ENCODE measurements at regions not wholly inside any gene's neighbourhood (a gene's known extent, or its start where the extent isn't known, plus 50 kb on each side); places are given as distances from the start of the nearest gene placed in this dataset.
"Not testable (repeated sequence)": the region's sequence is repeated elsewhere in the genome, so short reads cannot be mapped to it uniquely, and the experiment has no call there.

- no peak for DNase-seq (ENCODE audit: low spot score)
Measured at GRCh38 chr1:54474310-54475251, 68.4 kb upstream of the SSBP3 start.

DNA sequence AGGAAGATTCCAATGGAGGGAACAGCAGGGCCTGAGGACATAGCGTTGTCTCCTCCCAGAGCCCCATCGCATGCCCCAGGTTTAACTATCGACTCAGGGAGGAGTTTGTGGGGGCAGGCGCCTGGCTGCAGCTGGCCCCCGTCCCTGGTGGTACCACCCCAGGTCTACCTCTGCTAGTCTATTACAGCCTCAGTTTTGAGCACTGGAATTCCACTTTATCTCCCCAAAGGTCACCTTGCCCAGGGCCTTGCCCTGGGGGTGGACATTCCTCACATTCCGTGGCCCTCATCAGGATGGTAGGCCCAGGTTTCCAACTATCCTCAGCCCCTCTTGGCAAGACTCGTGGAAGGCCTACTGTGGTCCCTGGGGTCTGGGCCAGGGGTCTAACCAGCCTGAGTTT lies 65.4 kb upstream of the SSBP3 start:
- DNase-seq (ENCODE audit: low spot score), result no peak

- not testable (repeated sequence) for DNase-seq (ENCODE audit: low spot score)
Measured at GRCh38 chr1:54469444-54469843, 63.2 kb upstream of the SSBP3 start.

- DNase-seq (ENCODE audit: low spot score), result not testable (repeated sequence)
Measured at GRCh38 chr1:54468288-54469084, 62.3 kb upstream of the SSBP3 start.

DNA sequence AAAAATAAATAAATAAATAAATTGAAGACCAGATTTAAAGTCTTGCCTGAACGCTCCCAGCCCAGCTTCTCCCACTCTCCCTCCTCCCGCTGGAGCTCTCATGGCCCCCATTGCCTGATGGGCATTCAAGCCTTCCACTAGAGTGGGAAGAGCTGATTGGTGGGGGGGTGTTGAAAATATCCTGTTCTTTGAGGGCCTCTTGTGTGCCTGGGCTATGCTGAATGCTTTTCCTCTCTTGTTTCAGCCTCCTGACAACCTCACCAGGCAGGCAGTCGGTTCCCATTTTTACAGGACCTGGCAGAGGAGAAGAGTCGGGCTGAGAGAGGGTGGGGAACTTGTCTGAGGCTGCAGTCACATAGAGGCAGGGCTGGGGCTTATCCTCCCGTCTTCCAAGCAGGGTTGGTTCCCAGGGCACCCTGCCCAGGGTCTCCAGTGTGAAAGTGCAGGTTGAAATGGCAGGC lies 59.2 kb upstream of the SSBP3 start:
- DNase-seq (ENCODE audit: low spot score), result no peak

GRCh38 chr1:54464477-54465146 lies 58.4 kb upstream of the SSBP3 start:
- peak; percentile 86 for DNase-seq (ENCODE audit: low spot score)

GRCh38 chr1:54464031-54464476 lies 57.9 kb upstream of the SSBP3 start:
- DNase-seq (ENCODE audit: low spot score), result no peak

GRCh38 chr1:54463259-54464030 lies 57.3 kb upstream of the SSBP3 start:
- DNase-seq (ENCODE audit: low spot score), result no peak

- DNase-seq (ENCODE audit: low spot score), result no peak
Measured at GRCh38 chr1:54462597-54463258, 56.5 kb upstream of the SSBP3 start.

GRCh38 chr1:54461731-54462596 lies 55.8 kb upstream of the SSBP3 start:
- DNase-seq (ENCODE audit: low spot score), result no peak

DNA sequence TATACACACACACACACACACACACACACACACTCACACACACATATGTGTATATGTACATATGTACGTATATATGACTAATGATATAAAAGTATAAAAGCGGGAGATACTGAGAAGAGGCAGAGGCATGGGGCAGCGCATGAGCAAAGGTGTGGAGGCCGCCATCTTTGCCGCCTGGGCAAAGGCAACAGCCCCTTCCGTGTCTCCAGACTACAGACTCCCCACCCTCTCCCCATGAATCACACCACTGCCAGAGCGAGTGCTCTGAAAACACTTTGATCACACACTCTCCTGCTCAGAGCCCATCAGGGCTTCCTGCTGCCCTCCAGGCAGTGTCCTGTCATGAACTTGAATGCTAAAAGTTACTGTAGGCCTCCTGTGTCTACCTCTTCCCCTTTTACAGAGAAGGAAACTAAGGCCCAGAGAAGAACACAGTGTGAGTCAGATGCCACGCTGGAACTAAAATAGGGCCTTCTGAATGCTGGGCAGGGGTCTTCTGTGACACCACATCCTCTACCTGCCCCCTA lies 54.7 kb upstream of the SSBP3 start:
- no peak for DNase-seq (ENCODE audit: low spot score)

GRCh38 chr1:54460351-54460750 lies 54.2 kb upstream of the SSBP3 start:
- no peak for DNase-seq (ENCODE audit: low spot score)

- no peak for DNase-seq (ENCODE audit: low spot score)
Measured at GRCh38 chr1:54459726-54460191, 53.6 kb upstream of the SSBP3 start.

GRCh38 chr1:54459140-54459539 lies 52.9 kb upstream of the SSBP3 start:
- DNase-seq (ENCODE audit: low spot score), result no peak

DNA sequence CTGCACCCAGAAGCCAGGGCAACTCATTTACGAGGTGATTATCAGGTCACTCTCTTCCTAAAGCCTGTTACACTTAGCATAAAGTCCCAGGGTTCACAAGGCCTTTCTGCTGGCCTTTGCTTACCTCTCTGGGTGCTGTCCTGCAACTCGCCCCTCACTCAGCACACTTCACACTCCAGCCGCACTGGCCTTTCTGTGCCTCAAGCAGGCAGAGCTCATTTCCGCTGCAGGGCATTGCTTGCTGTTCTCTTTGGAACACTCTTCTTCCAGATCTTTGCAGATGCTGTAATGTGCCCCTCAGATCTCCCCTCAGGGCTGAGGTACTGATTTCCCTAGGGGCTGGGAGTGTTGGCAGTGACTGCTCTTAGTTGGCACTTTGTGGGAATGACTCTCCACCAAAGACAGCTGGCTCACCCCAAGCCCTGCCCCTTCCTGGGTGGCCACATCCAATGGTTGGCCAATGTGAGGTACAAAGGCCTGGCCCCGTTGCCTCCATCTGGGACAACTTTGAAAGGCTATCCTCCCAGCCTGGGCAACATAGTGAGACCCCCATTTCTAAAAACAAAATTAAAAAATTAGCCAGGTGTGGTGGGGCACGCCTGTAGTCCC lies 50.8 kb upstream of the SSBP3 start:
- DNase-seq (ENCODE audit: low spot score), result no peak

GRCh38 chr1:54456361-54456760 lies 50.2 kb upstream of the SSBP3 start:
- no peak for DNase-seq (ENCODE audit: low spot score)
